ENCODE measurements at regions not wholly inside any gene's neighbourhood (a gene's known extent, or its start where the extent isn't known, plus 50 kb on each side); places are given as distances from the start of the nearest gene placed in this dataset.

DNA sequence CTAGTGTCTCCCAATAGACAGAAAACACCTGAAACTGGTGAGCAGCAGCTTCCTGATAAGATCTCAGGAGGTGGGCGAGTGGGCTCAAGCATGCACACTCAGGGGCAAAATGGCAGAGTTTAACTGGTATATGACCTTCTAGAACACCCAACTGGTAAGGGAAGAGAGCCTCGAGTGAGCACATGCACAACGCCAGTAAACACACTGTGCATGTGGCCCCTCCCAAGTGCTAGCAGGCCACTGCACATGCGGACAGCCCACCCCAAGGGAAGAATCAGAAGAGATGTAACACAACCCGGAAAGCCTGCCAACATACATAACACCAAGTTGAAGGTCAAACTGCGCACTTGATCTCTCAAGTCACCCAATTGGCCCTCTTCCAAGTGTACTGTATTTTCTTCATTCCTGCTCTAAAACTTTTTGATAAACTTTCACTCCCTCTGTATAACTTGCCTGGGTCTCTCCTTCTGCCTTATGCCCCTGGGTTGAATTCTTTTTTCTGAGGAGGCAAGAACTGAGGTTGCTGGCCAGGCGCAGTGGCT lies 138.2 kb downstream of the GLUL start:
- Histone ChIP-seq H3K4me2 (ENCODE audit: extremely low read depth, insufficient read depth, low read length) (no peak overlapping the region), H3K27ac (ENCODE audit: insufficient read depth, low read length) (no peak overlapping the region), H2AFZ (ENCODE audit: low read length) (no peak overlapping the region), H3K9me3 (ENCODE audit: control insufficient read depth, insufficient read depth, low read depth, low read length) (no peaks in the 10 kb centered on the region), H4K20me1 (ENCODE audit: control insufficient read depth, extremely low read depth, insufficient read depth, low read length) (no peaks in the 10 kb centered on the region), H3K79me2 (ENCODE audit: control insufficient read depth, insufficient read depth, low read length) (no peaks in the 10 kb centered on the region), H3K4me1 (ENCODE audit: control insufficient read depth, extremely low read depth, insufficient read depth, low read length) (no peaks in the 10 kb centered on the region), H3K36me3 (ENCODE audit: control insufficient read depth, insufficient read depth, low read length) (no peaks in the 10 kb centered on the region), H3K9ac (ENCODE audit: insufficient read depth, low read length) (no peak overlapping the region), H3K4me3 (replicated peaks in 1 of 4; ENCODE audit: control extremely low read depth in 1 of 4, insufficient read depth in 1 of 4, low read depth in 3 of 4, low read length in 4 of 4) (no peak overlapping the region), H3K27me3 (ENCODE audit: control insufficient read depth, insufficient read depth, low read length) (no peaks in the 10 kb centered on the region)
- DNase-seq (ENCODE audit: low read depth in 2 of 2), result no peak
- no peak for TF ChIP-seq EZH2 (IDR thresholded peaks at IDR 0.05; ENCODE audit: low read length, missing control alignments)
- TF ChIP-seq, protein P1, sequence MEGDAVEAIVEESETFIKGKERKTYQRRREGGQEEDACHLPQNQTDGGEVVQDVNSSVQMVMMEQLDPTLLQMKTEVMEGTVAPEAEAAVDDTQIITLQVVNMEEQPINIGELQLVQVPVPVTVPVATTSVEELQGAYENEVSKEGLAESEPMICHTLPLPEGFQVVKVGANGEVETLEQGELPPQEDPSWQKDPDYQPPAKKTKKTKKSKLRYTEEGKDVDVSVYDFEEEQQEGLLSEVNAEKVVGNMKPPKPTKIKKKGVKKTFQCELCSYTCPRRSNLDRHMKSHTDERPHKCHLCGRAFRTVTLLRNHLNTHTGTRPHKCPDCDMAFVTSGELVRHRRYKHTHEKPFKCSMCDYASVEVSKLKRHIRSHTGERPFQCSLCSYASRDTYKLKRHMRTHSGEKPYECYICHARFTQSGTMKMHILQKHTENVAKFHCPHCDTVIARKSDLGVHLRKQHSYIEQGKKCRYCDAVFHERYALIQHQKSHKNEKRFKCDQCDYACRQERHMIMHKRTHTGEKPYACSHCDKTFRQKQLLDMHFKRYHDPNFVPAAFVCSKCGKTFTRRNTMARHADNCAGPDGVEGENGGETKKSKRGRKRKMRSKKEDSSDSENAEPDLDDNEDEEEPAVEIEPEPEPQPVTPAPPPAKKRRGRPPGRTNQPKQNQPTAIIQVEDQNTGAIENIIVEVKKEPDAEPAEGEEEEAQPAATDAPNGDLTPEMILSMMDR (conservative IDR thresholded peaks at IDR 0.05 in 1 of 2, IDR thresholded peaks at IDR 0.05 in 1 of 2; ENCODE audit: low read depth in 1 of 2, low read length in 2 of 2), result no peak

DNA sequence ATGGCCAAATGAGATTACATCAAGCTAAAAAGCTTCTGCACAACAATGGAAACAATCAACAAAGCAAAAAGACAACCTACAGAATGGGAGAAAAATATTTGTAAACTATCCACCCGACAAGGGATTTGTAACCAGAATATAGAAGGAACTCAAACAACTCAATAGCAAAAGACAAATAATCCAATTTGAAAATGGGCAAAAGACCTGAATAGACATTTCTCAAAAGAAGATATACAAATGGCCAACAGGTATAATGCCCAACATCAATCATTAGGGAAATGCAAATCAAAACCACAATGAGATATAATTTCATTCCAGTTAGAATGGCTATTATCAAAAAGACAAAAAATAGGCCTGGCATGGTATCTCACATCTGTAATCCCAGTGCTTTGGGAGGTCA lies 140.0 kb downstream of the GLUL start:
- H3K9me3 ChIP-seq (ENCODE audit: control insufficient read depth, insufficient read depth, low read depth, low read length), result no peaks in the 10 kb centered on the region
- H2AFZ ChIP-seq (ENCODE audit: low read length), result no peak overlapping the region
- no peaks in the 10 kb centered on the region for H3K36me3 ChIP-seq (ENCODE audit: control insufficient read depth, insufficient read depth, low read length)
- no peaks in the 10 kb centered on the region for H3K4me1 ChIP-seq (ENCODE audit: control insufficient read depth, extremely low read depth, insufficient read depth, low read length)
- H3K9ac ChIP-seq (ENCODE audit: insufficient read depth, low read length), result no peak overlapping the region
- H3K27me3 ChIP-seq (ENCODE audit: control insufficient read depth, insufficient read depth, low read length), result no peaks in the 10 kb centered on the region
- TF ChIP-seq EZH2 (IDR thresholded peaks at IDR 0.05; ENCODE audit: low read length, missing control alignments), result no peak
- TF ChIP-seq, protein P1 (conservative IDR thresholded peaks at IDR 0.05 in 1 of 2, IDR thresholded peaks at IDR 0.05 in 1 of 2; ENCODE audit: low read depth in 1 of 2, low read length in 2 of 2), result no peak
- no peak overlapping the region for H3K27ac ChIP-seq (ENCODE audit: insufficient read depth, low read length)
- H3K4me2 ChIP-seq (ENCODE audit: extremely low read depth, insufficient read depth, low read length), result no peak overlapping the region
- H3K4me3 ChIP-seq (replicated peaks in 1 of 4; ENCODE audit: control extremely low read depth in 1 of 4, insufficient read depth in 1 of 4, low read depth in 3 of 4, low read length in 4 of 4), result no peak overlapping the region
- no peak for DNase-seq (ENCODE audit: low read depth in 2 of 2)
- H3K79me2 ChIP-seq (ENCODE audit: control insufficient read depth, insufficient read depth, low read length), result no peaks in the 10 kb centered on the region
- H4K20me1 ChIP-seq (ENCODE audit: control insufficient read depth, extremely low read depth, insufficient read depth, low read length), result no peaks in the 10 kb centered on the region

DNA sequence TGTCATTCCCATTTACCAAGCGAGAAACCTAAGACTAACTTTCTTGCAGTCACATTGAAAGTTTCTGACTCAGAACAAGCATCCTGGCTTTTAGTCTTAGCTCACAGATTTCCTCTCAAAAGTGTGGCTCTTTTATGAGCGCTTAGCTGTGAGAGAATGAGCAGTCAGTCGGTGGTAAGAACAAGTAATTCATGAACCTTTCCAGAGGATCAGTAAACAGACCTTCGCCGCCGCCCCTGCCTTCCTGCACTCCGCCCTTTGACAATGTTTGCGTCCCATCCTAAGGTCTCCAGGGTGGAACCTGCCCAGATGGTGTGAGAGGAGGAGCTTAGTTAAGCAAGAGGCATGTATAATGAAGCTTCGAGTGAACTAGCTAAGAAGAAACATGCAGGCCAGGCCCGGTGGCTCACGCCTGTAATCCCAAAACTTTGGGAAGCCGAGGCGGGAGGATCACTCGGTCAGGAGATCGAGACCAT lies 142.4 kb downstream of the GLUL start:
- Histone ChIP-seq H4K20me1 (ENCODE audit: control insufficient read depth, extremely low read depth, insufficient read depth, low read length) (no peaks in the 10 kb centered on the region), H3K4me2 (ENCODE audit: extremely low read depth, insufficient read depth, low read length) (no peak overlapping the region), H3K4me3 (replicated peaks in 1 of 4; ENCODE audit: control extremely low read depth in 1 of 4, insufficient read depth in 1 of 4, low read depth in 3 of 4, low read length in 4 of 4) (no peak overlapping the region), H3K9ac (ENCODE audit: insufficient read depth, low read length) (no peak overlapping the region), H3K9me3 (ENCODE audit: control insufficient read depth, insufficient read depth, low read depth, low read length) (no peaks in the 10 kb centered on the region), H3K79me2 (ENCODE audit: control insufficient read depth, insufficient read depth, low read length) (no peaks in the 10 kb centered on the region), H3K27me3 (ENCODE audit: control insufficient read depth, insufficient read depth, low read length) (no peaks in the 10 kb centered on the region), H3K36me3 (ENCODE audit: control insufficient read depth, insufficient read depth, low read length) (no peaks in the 10 kb centered on the region), H2AFZ (ENCODE audit: low read length) (no peak overlapping the region), H3K27ac (ENCODE audit: insufficient read depth, low read length) (no peak overlapping the region), H3K4me1 (ENCODE audit: control insufficient read depth, extremely low read depth, insufficient read depth, low read length) (no peaks in the 10 kb centered on the region)
- TF ChIP-seq, protein P1 (conservative IDR thresholded peaks at IDR 0.05 in 1 of 2, IDR thresholded peaks at IDR 0.05 in 1 of 2; ENCODE audit: low read depth in 1 of 2, low read length in 2 of 2), result no peak
- no peak for TF ChIP-seq EZH2 (IDR thresholded peaks at IDR 0.05; ENCODE audit: low read length, missing control alignments)
- DNase-seq (ENCODE audit: low read depth in 2 of 2), result no peak
